Stimulated activated naive CD8-positive, alpha-beta T cell treated with anti-CD3 and anti-CD28 coated beads, Interleukin-15, amount 100 ng/mL, for 72 hours (primary cell): ENCODE measurements at regions not wholly inside any gene's neighbourhood (a gene's known extent, or its start where the extent isn't known, plus 50 kb on each side); places are given as distances from the start of the nearest gene placed in this dataset.

Source experiments
- ATAC-seq: fragments of 150-1000 bp; cut with Tn5 transposase; 2 replicates; pipeline ENCODE4 v1.10.0; 2021; ENCODE audit warnings: mild to moderate bottlenecking, moderate library complexity
- DNase-seq, 2 donors: peaks; one replicate each; pipeline ENCODE4 v3.0.0; 2021 to 2022
- H3K27ac Mint-ChIP-seq, 2 donors: one replicate each; pipeline ENCODE4 v1.8.0; 2022; ENCODE audit warnings: mild to moderate bottlenecking in 2 of 2, mixed read lengths in 2 of 2, moderate library complexity in 2 of 2
- H3K27me3 Mint-ChIP-seq: one replicate; pipeline ENCODE4 v1.8.0; 2022; ENCODE audit warnings: mixed read lengths
- H3K4me1 Mint-ChIP-seq: one replicate; pipeline ENCODE4 v1.8.0; 2022; ENCODE audit warnings: mild to moderate bottlenecking, mixed read lengths
- H3K4me3 Mint-ChIP-seq, 2 donors: one replicate each; pipeline ENCODE4 v1.8.0; 2022; ENCODE audit warnings: mild to moderate bottlenecking in 2 of 2, mixed read lengths in 2 of 2, moderate library complexity in 1 of 2
- H3K9me3 Mint-ChIP-seq, 2 donors: one replicate each; pipeline ENCODE4 v1.8.0; 2022; ENCODE audit warnings: mixed read lengths in 2 of 2

DNA sequence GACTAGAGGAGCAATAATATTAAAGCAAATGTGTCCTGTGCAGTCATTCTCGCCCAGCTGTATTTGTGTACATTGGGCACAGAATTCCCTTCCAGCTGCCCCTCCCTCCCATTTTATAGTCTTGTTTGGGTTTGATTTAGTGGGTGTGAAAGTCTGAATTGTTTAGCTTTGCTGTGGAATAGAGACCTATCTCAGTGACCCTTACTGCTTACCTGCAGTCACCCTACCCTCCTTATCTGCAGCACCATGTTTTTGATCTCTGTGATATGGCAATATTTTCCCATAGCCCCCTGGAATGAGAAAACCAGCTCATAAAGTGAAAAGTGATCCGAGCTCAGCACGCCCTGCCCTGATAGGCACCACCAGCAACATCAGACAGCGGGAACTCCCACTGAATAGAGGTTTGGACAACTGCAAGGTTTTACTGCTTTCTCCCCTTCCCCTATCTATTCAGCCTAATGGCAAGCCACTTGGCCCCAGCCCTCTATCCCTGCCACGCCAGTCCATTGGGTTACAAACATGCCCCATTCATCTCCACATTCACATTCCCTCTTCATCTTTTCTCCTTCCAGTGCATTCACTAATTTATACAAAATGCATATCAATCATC lies 199.0 kb downstream of the ETS1 start:
- H3K27ac Mint-ChIP-seq: no peak overlapping the region
- no peaks in the 10 kb centered on the region for H3K27me3 Mint-ChIP-seq
- DNase-seq (no peak), ATAC-seq (no peak)
- no peak overlapping the region for H3K4me3 Mint-ChIP-seq
- H3K4me1 Mint-ChIP-seq: peaks cover 36% of the 10 kb centered on the region
- H3K9me3 Mint-ChIP-seq: peaks cover 5 to 7% of the 10 kb centered on the region in 2 donors

DNA sequence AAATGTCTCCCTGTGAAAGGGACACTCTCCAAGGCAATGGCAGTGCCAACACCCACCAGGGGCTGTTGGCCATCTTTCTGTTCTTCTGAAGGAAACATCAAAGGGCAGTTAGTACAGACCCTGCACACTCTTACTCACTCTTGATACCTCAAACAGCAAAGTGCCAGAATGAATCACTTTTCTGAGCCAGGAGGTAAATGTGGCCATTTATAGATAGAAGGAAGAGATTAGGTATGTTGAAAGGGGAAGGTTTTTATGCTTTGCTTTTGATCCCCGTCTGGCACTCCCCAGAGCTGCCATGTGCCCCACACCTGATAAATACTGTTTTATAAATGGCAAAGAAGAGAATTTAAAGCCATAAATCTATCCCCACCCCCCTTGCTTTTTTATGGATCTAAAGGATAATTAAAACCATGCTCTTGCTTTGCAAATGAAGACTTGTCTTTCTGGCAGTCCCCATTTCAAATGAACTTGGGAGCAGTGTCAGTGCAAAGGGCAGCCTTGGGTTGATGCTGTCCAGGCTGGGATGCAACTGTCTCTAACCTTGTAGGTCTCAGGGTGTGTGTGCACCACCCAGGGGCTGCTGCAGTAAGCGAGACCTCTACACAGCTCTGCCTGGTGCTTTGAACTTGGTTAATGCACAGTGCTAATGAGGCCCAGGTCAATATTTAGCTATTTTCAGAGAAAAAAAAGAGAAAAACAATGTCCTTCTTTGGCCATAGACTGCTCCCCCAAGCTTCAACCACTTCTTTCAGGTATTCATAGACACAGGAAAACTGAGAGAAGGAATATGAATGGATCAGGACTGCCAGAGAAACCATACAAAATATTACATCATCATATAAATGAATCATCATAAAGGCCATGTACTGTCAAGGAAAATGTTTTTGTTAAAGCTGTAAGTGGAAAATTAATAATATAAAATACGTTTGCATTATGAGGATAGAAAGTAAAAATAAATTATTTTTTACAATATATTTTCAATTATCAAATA lies 207.5 kb downstream of the ETS1 start:
- DNase-seq: peak; percentile 52 to 57
- Mint-ChIP-seq H3K27ac (peak overlapping the region; percentile 53 to 95), H3K9me3 (peaks cover 30 to 35% of the 10 kb centered on the region in 2 donors), H3K27me3 (no peaks in the 10 kb centered on the region), H3K4me1 (peaks cover 43% of the 10 kb centered on the region), H3K4me3 (peak overlapping the region; percentile 36 to 55)
- peak; percentile 99 for ATAC-seq

DNA sequence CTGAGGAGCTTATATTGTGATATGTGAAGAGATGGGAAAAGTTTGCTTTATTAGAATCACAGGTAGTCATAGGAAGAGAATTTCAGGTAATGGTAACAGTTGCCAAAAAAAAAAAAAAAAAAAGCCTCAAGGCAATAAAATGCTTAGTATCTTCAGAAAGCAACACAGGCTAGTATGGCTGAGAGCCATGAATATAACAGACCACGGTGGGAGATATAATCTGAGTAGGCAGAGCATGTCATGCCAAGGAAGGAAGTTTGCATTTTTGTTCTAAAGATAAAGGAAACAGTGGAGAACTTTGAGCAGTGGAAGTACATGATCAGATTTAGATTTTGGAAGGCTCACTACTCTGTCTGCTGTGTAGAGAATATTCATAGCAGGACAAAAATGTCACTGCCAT lies 211.4 kb downstream of the ETS1 start:
- Mint-ChIP-seq H3K4me1 (peaks cover 54% of the 10 kb centered on the region), H3K27ac (peak overlapping the region in 1 of 2 donors; percentile 76), H3K9me3 (peaks cover 21 to 22% of the 10 kb centered on the region in 2 donors), H3K4me3 (no peak overlapping the region), H3K27me3 (no peaks in the 10 kb centered on the region)
- ATAC-seq (no peak), DNase-seq (no peak)

DNA sequence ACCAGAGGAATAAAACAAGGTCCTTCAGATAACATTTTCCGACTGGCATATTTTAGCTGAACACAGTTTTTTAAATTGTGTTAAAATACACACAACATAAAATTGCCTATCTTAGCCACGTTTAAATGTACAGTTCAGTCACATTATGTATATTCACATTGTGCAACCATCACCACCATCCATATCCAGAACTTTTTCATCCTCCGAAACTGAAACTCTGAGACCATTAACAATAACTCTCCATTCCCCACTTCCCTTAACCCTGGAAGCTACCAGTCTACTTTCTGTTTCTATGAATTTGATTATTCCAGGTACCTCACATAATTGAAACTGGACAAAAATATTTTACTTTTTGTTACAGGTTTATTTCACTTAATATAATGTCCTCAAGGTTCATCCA lies 213.3 kb downstream of the ETS1 start:
- Mint-ChIP-seq H3K27me3 (no peaks in the 10 kb centered on the region), H3K4me3 (no peak overlapping the region), H3K9me3 (peaks cover 11 to 17% of the 10 kb centered on the region in 2 donors), H3K27ac (no peak overlapping the region), H3K4me1 (peaks cover 34% of the 10 kb centered on the region)
- DNase-seq (no peak), ATAC-seq (no peak)

DNA sequence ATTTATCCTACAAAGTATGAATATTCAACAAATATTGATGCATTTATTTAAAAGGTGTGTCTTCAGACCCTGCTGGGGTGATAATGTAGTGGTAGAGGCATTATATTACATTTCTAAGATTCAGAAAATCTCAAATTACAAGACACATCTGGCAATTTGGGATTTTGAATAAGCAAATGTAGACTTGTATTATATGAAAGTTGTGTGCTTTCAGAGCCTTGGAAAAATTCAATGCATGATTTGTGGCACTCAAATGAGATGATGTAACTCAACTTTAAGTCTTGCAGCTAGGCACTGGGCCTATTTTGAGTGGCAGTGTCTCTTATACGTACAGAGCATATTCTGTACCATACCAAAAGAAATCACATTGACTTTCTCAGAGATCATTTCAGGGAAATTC lies 214.4 kb downstream of the ETS1 start:
- Mint-ChIP-seq H3K27me3 (no peaks in the 10 kb centered on the region), H3K27ac (no peak overlapping the region), H3K9me3 (peaks cover 5 to 10% of the 10 kb centered on the region in 2 donors), H3K4me1 (peaks cover 31% of the 10 kb centered on the region), H3K4me3 (no peak overlapping the region)
- DNase-seq (no peak), ATAC-seq (no peak)

DNA sequence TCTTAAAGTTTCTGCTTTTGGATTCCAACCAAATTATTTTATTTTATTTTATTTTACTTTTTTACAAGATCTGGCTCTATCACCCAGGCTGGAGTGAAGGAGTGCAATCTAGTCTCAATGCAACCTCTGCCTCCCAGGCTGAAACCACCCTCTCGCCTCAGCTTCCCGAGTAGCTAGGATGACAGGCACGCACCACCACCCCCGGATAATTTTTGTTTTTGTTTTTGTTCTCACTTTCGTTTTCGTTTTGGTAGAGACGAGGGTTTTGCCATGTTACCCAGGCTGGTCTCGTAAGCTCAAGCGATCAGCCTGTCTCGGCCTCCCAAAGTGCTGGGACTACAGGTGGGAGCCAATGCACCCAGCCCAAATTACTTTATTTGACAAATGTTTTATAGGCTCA lies 219.8 kb downstream of the ETS1 start:
- DNase-seq (no peak), ATAC-seq (no peak)
- Mint-ChIP-seq H3K4me1 (peaks cover 3% of the 10 kb centered on the region), H3K27ac (no peak overlapping the region), H3K27me3 (no peaks in the 10 kb centered on the region), H3K9me3 (no peaks in the 10 kb centered on the region), H3K4me3 (no peak overlapping the region)

DNA sequence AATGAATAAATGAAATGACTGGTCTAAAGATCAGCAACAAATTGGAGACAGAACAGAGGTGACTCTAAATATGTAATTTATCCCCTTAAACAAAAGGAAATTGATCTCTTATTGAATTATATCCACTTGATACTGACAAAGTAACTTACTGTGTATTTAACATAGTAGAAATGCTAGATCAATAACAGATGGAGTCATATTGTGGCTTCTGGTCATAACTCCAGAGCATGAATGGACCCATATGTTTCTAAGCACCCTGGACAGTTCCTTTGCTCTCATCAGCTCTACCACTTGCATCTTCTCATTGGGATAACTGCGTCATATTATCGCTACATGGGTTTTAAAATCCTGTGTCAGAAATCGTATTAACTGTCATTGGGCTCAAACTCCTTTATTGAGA lies 222.3 kb downstream of the ETS1 start:
- Mint-ChIP-seq H3K9me3 (no peaks in the 10 kb centered on the region), H3K4me3 (no peak overlapping the region), H3K4me1 (peaks cover 19% of the 10 kb centered on the region), H3K27ac (no peak overlapping the region), H3K27me3 (no peaks in the 10 kb centered on the region)
- DNase-seq (no peak), ATAC-seq (no peak)

DNA sequence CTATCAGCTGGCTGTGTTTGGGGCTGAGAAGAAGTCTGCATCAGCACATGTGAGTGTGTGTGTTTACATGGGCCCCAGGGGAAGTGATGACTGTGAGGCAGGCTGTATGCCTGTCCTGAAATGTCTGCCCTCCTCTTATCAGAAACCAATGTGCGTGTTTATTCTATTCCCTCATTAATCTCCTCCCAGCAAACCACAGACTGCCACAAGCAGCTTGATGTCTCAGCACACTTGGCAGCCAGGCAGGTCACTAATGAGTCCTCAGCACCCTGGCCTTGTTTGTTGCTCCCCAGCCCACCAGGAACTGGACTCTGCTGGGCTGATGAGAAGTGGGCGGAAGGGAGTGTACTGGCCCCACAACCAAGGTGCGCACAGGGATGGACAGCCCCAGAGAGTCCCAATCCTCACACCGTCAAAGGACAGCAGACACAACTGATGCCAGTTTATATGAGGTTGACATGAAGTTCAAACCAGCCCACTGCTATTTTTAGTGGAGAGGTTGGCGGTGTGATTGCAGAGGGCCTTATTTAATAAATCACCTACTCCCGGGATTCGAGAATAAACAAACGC lies 225.8 kb downstream of the ETS1 start:
- Mint-ChIP-seq H3K27ac (no peak overlapping the region), H3K4me3 (no peak overlapping the region), H3K27me3 (no peaks in the 10 kb centered on the region), H3K9me3 (no peaks in the 10 kb centered on the region), H3K4me1 (peaks cover 26% of the 10 kb centered on the region)
- ATAC-seq: no peak
- DNase-seq: no peak

DNA sequence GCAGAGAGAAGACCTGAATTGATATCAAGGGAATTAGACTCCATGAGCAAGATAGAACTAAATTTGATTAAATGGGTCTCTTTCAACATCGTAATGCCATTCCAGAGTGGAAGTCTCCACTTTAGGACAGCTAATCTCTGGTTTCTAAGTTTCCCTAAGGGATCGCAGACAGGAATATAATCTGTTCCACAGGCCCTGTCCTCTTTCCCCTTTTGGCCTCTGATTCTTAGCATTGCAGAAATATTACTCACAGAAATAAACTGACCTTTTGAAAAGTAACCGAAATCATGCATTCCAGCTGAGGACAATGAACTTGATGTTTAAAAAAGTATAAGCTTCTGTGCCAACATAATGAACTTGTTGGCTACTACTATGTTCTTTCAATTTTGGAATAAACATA lies 227.8 kb downstream of the ETS1 start:
- no peak overlapping the region for H3K4me3 Mint-ChIP-seq
- DNase-seq: no peak
- ATAC-seq: no peak
- no peaks in the 10 kb centered on the region for H3K27me3 Mint-ChIP-seq
- H3K27ac Mint-ChIP-seq: no peak overlapping the region
- peaks cover 32% of the 10 kb centered on the region for H3K4me1 Mint-ChIP-seq
- H3K9me3 Mint-ChIP-seq: no peaks in the 10 kb centered on the region

DNA sequence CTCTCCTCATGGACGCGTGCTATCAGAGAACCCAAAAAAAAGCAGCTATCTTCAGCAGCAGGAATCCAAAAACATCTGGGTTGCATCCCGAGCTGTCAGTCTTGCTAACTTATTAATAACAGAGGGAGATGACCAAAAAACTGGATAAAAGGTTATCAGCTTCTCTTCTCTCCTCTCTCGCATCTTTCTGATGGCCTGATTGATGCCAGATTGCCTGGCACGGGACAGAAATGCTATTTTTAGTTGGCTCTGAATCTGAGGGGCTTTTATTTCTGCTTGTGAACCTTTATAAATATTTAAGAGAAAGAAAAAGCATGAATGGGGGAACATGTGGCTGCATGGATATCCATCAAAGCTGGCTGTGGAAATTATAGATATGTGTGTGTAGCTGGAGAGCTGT lies 230.3 kb downstream of the ETS1 start:
- no peak overlapping the region for H3K4me3 Mint-ChIP-seq
- peaks cover 34% of the 10 kb centered on the region for H3K4me1 Mint-ChIP-seq
- no peak for ATAC-seq
- no peaks in the 10 kb centered on the region for H3K9me3 Mint-ChIP-seq
- DNase-seq: no peak
- H3K27me3 Mint-ChIP-seq: no peaks in the 10 kb centered on the region
- H3K27ac Mint-ChIP-seq: no peak overlapping the region

DNA sequence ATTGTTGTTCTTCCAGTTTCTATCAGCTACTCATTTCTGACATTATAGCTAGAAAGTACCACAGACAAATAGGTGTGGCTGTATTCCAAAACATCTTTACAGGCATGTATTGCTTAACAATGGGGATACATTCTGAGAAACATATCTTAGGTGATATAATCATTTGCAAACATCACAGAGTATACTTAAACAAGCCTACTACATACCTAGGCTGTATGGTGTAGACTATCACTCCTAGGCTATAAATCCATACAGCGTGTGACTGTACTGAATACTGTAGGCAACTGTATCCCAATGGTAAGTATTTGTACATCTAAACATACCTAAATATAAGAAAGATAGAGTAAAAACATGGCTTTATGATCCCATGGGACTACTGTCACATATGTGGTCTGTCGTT lies 231.8 kb downstream of the ETS1 start:
- no peak overlapping the region for H3K4me3 Mint-ChIP-seq
- DNase-seq (no peak), ATAC-seq (no peak)
- H3K4me1 Mint-ChIP-seq: peaks cover 27% of the 10 kb centered on the region
- H3K27me3 Mint-ChIP-seq: no peaks in the 10 kb centered on the region
- peaks cover 1 to 2% of the 10 kb centered on the region in 2 donors for H3K9me3 Mint-ChIP-seq
- no peak overlapping the region for H3K27ac Mint-ChIP-seq

DNA sequence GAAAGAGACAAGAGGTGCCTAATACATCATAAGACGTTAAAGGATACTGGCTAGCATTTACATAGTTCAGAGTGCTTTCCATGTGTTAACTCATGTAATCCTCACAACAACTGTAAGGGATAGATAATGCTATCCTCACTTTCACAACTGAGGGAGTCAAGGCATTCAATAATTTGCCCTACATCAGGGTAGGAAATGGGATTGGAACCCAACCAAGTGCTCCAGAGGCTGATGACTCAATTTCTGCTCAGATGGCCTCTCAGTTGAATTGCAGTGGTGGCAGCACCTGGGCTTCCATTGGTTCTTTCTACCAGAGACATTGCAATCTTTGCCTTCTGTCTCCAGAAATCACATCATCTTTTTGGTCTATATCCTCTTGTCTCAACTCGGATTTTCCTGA lies 232.9 kb downstream of the ETS1 start:
- no peak overlapping the region for H3K4me3 Mint-ChIP-seq
- peaks cover 7 to 10% of the 10 kb centered on the region in 2 donors for H3K9me3 Mint-ChIP-seq
- no peaks in the 10 kb centered on the region for H3K27me3 Mint-ChIP-seq
- H3K27ac Mint-ChIP-seq: no peak overlapping the region
- peaks cover 38% of the 10 kb centered on the region for H3K4me1 Mint-ChIP-seq
- ATAC-seq (no peak), DNase-seq (no peak)

DNA sequence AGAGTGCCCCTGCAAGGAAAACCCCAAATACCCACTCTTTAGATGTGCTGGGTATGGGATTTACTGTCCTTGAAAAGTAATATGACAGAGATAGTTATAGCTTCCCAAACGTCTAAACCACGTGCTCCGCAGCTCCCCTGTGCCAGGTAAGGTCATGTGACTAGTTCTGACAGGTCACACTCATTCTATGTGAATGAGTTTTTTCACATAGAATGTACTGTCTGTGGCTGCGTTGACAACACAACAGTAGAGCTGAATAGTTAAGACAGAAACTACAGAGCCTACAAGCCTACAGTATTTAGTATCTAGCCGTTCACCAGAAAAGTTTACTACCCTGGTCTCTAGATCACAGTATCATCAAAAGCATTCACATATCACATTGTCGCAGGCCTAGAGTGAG lies 236.2 kb downstream of the ETS1 start:
- H3K9me3 Mint-ChIP-seq: peaks cover 7 to 10% of the 10 kb centered on the region in 2 donors
- H3K27ac Mint-ChIP-seq: no peak overlapping the region
- no peaks in the 10 kb centered on the region for H3K27me3 Mint-ChIP-seq
- H3K4me1 Mint-ChIP-seq: peaks cover 48% of the 10 kb centered on the region
- H3K4me3 Mint-ChIP-seq: no peak overlapping the region
- no peak for ATAC-seq
- DNase-seq: no peak

DNA sequence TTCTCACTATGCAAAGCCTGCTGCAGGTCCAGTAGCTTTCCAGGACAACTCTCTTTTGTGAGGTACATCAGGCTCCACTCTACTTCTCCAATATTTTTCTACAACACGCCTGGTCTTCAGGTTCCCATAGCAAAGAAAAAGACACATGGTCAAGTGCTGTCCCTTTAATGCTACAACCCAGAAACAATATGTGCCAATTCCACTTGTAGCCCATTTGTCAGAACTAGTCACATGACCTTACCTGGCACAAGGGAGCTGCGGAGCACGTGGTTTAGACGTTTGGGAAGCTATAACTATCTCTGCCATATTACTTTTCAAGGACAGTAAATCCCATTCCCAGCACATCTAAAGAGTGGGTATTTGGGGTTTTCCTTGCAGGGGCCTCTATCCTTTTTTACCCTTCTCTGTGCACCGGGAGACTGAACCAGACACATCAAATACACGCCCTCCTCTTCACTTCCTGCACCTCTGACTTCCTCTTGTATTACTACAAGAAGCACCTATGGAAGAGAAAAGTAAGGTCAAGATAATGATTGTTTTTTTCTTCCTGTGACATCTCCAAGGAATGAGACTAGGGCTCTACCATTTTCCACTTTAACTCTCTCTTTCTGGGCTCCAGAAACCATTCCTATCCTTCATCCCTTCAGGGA lies 237.6 kb downstream of the ETS1 start:
- no peak for DNase-seq
- no peak for ATAC-seq
- Mint-ChIP-seq H3K9me3 (peaks cover 7 to 10% of the 10 kb centered on the region in 2 donors), H3K27ac (peak overlapping the region; percentile 20 to 64), H3K27me3 (no peaks in the 10 kb centered on the region), H3K4me1 (peaks cover 55% of the 10 kb centered on the region), H3K4me3 (peak overlapping the region; percentile 51 to 61)

DNA sequence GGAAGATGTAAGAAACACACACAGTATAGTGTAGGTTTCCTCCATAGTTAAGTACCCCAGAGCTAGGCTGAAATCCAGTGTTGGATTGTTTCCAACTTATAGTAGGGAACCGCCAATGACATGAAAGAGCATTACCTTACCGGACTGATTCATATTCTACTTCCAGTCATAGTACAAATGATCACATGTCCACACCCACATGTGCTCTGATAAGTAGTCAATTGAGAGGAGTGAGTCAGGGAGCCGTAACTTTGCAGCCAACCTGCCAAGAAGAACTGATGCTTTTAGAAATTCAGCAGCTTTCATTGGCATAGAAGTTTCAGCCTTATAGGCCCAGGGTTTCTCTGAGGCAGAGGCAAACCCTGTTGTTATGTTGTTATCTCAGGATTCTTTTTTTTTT lies 240.6 kb downstream of the ETS1 start:
- Mint-ChIP-seq H3K27me3 (no peaks in the 10 kb centered on the region), H3K27ac (peak overlapping the region in 1 of 2 donors; percentile 64), H3K4me3 (no peak overlapping the region), H3K9me3 (peaks cover 10 to 12% of the 10 kb centered on the region in 2 donors), H3K4me1 (peaks cover 73% of the 10 kb centered on the region)
- peak; percentile 70 for ATAC-seq
- DNase-seq: peak; percentile 25 to 36
